OCI-M2 (cell line): ENCODE measurements at regions not wholly inside any gene's neighbourhood (a gene's known extent, or its start where the extent isn't known, plus 50 kb on each side); places are given as distances from the start of the nearest gene placed in this dataset.
"Not testable (repeated sequence)": the region's sequence is repeated elsewhere in the genome, so short reads cannot be mapped to it uniquely, and the experiment has no call there.

Experiments
- DNase-seq: peaks from one replicate; lab custom pipeline; 2025; ENCODE audit not compliant: unreplicated experiment; lab: John Stamatoyannopoulos, UW

- no peak for DNase-seq
Measured at GRCh38 chr6:80940571-80940970, 811.9 kb downstream of the TENT5A start.

GRCh38 chr6:80939898-80940297 lies 812.6 kb downstream of the TENT5A start:
- no peak for DNase-seq

- no peak for DNase-seq
Measured at GRCh38 chr6:80939480-80939879, 813.0 kb downstream of the TENT5A start.

- no peak for DNase-seq
Measured at GRCh38 chr6:80938131-80938530, 814.4 kb downstream of the TENT5A start.

- DNase-seq = no peak
Measured at GRCh38 chr6:80932359-80932758, 820.1 kb downstream of the TENT5A start.

GRCh38 chr6:80930376-80930775 lies 822.1 kb downstream of the TENT5A start:
- no peak for DNase-seq

GRCh38 chr6:80923816-80924215 lies 817.3 kb downstream of the BCKDHB start:
- no peak for DNase-seq

- no peak for DNase-seq
Measured at GRCh38 chr6:80922916-80923455, 816.5 kb downstream of the BCKDHB start.

GRCh38 chr6:80921861-80922460 lies 815.5 kb downstream of the BCKDHB start:
- DNase-seq = no peak

GRCh38 chr6:80907831-80908230 lies 801.4 kb downstream of the BCKDHB start:
- DNase-seq = no peak

- no peak for DNase-seq
Measured at GRCh38 chr6:80903711-80904110, 797.2 kb downstream of the BCKDHB start.

GRCh38 chr6:80886475-80886874 lies 780.0 kb downstream of the BCKDHB start:
- no peak for DNase-seq

GRCh38 chr6:80872951-80873308 lies 766.5 kb downstream of the BCKDHB start:
- no peak for DNase-seq

- no peak for DNase-seq
Measured at GRCh38 chr6:80872199-80872950, 765.9 kb downstream of the BCKDHB start.

GRCh38 chr6:80862756-80863155 lies 756.3 kb downstream of the BCKDHB start:
- no peak for DNase-seq

GRCh38 chr6:80860107-80860506 lies 753.6 kb downstream of the BCKDHB start:
- DNase-seq = no peak

GRCh38 chr6:80847973-80848372 lies 741.5 kb downstream of the BCKDHB start:
- DNase-seq = not testable (repeated sequence)

- DNase-seq = no peak
Measured at GRCh38 chr6:80832337-80832736, 725.9 kb downstream of the BCKDHB start.

GRCh38 chr6:80793411-80793810 lies 686.9 kb downstream of the BCKDHB start:
- no peak for DNase-seq

- no peak for DNase-seq
Measured at GRCh38 chr6:80792151-80792550, 685.7 kb downstream of the BCKDHB start.

GRCh38 chr6:80789912-80790570 lies 683.6 kb downstream of the BCKDHB start:
- DNase-seq = no peak

GRCh38 chr6:80783271-80783670 lies 676.8 kb downstream of the BCKDHB start:
- DNase-seq = not testable (repeated sequence)
